ENCODE measurements at regions not wholly inside any gene's neighbourhood (a gene's known extent, or its start where the extent isn't known, plus 50 kb on each side); places are given as distances from the start of the nearest gene placed in this dataset.

DNA sequence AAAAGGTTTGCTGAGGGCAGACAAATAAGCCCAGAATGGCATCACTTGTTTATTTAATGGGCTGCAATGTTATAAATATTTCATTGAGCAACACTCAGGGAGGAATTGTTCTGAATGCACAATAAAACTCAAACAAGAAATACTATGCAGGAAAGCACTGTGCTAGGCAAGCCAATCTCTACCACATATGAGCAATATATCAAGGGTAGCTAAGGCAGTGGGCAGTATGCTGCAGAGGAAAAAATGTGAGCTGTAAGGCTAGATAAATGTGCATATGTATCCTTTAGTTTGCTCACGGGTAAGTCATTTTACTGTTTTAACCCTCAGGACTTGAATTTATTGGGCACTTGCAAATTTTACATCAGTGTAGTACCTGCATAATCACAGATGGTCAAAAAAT is 349.6 kb downstream of the CDC14C start:
- H4K20me1 ChIP-seq = no peaks in the 10 kb centered on the region
- no peak for TF ChIP-seq Cebpa-rat (IDR thresholded peaks at IDR 0.05)
- H3K4me1 ChIP-seq = no peaks in the 10 kb centered on the region
- no peak overlapping the region for H3K27ac ChIP-seq
- no peaks in the 10 kb centered on the region for H3K9me3 ChIP-seq (replicated peaks in 1 of 11)
- H3K27me3 ChIP-seq = no peaks in the 10 kb centered on the region
- no peak overlapping the region for H3K4me2 ChIP-seq
- no peaks in the 10 kb centered on the region for H3K36me3 ChIP-seq
- H3K9ac ChIP-seq = no peak overlapping the region
- H3K4me3 ChIP-seq = no peak overlapping the region

- H3K27ac ChIP-seq = no peak overlapping the region
- H4K20me1 ChIP-seq = no peaks in the 10 kb centered on the region
- H3K9me3 ChIP-seq (replicated peaks in 1 of 11) = no peaks in the 10 kb centered on the region
- peak overlapping the region in 5 of 11 experiments; percentile 11 to 48 (median 41); a peak in 6 of 22 replicates for H3K4me2 ChIP-seq
- TF ChIP-seq Cebpa-rat (IDR thresholded peaks at IDR 0.05) = no peak
- no peak overlapping the region for H3K9ac ChIP-seq
- H3K36me3 ChIP-seq = no peaks in the 10 kb centered on the region
- no peak overlapping the region for H3K4me3 ChIP-seq
- peaks cover 0 to 12% (median 5%) of the 10 kb centered on the region in 10 experiments; a peak in 9 of 20 replicates for H3K4me1 ChIP-seq
- no peaks in the 10 kb centered on the region for H3K27me3 ChIP-seq
Measured at GRCh38 chr7:49279891-49280290, 355.5 kb downstream of the CDC14C start.

DNA sequence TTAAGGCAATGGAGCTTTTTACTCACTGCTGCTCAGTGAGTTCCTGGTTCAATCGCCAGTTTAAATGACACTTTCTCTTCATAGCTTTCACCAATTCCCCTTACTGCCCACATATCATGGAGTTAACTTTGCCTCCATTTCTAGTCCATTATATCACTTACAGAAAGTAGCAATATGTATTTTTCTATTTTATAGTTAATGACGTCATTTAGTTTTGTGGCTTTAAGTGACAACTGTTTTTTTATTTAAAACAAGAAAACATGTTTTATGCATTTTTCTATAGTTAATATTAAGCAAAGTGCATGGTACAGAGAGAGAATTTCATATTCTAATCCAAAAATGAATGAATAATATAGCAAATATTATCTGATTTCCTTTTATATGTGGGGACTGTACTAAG is 363.3 kb downstream of the CDC14C start:
- Histone ChIP-seq H3K4me2 (no peak overlapping the region), H3K4me1 (peaks cover 0 to 8% (median 0%) of the 10 kb centered on the region in 10 experiments; a peak in 5 of 20 replicates), H3K9ac (no peak overlapping the region), H3K27ac (no peak overlapping the region), H4K20me1 (no peaks in the 10 kb centered on the region), H3K36me3 (no peaks in the 10 kb centered on the region), H3K4me3 (no peak overlapping the region), H3K27me3 (no peaks in the 10 kb centered on the region), H3K9me3 (replicated peaks in 1 of 11) (no peaks in the 10 kb centered on the region)
- no peak for TF ChIP-seq Cebpa-rat (IDR thresholded peaks at IDR 0.05)

GRCh38 chr7:49294611-49295010 is 370.3 kb downstream of the CDC14C start:
- no peaks in the 10 kb centered on the region for H4K20me1 ChIP-seq
- H3K4me1 ChIP-seq = peaks cover 0 to 60% (median 14%) of the 10 kb centered on the region in 10 experiments; a peak in 11 of 20 replicates
- no peaks in the 10 kb centered on the region for H3K36me3 ChIP-seq
- H3K4me2 ChIP-seq = peak overlapping the region in 7 of 11 experiments; percentile 18 to 76 (median 64); a peak in 13 of 22 replicates
- H3K4me3 ChIP-seq = no peak overlapping the region
- TF ChIP-seq Cebpa-rat (IDR thresholded peaks at IDR 0.05) = no peak
- H3K9ac ChIP-seq = peak overlapping the region in 5 of 11 experiments; percentile 35 to 82 (median 68); a peak in 8 of 22 replicates
- H3K27ac ChIP-seq = peak overlapping the region in 6 of 11 experiments; percentile 41 to 97 (median 84); a peak in 12 of 22 replicates
- H3K27me3 ChIP-seq = no peaks in the 10 kb centered on the region
- no peaks in the 10 kb centered on the region for H3K9me3 ChIP-seq (replicated peaks in 1 of 11)

GRCh38 chr7:49295146-49295545 is 370.8 kb downstream of the CDC14C start:
- peak overlapping the region in 6 of 11 experiments; percentile 41 to 97 (median 84); a peak in 12 of 22 replicates for H3K27ac ChIP-seq

DNA sequence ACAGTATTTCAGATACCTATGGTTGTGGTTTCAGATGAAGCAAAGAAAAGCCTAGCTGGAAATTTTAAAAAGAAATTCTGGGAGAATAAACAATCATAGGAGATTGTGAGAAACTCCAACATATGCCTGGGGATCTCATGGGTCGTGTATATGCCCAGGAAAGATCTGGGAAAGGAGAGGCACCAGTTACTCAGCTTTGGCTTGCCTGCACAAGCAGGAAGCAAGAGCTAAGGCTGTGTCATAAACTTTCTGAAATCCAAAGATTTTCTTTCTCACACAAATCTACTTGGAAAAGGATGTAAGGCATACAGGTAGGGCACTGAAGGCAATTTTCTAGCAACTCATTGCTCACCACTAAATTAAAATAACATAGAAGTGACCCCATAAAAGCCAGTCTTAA is 373.6 kb downstream of the CDC14C start:
- Histone ChIP-seq H3K27me3 (no peaks in the 10 kb centered on the region), H3K27ac (peak overlapping the region in 1 of 11 experiments; percentile 97; a peak in 3 of 22 replicates), H3K9ac (no peak overlapping the region), H3K9me3 (replicated peaks in 1 of 11) (no peaks in the 10 kb centered on the region), H4K20me1 (no peaks in the 10 kb centered on the region), H3K4me2 (no peak overlapping the region; a peak in 1 of 22 replicates), H3K4me1 (peaks cover 0 to 59% (median 14%) of the 10 kb centered on the region in 10 experiments; a peak in 11 of 20 replicates), H3K4me3 (no peak overlapping the region), H3K36me3 (no peaks in the 10 kb centered on the region)
- no peak for TF ChIP-seq Cebpa-rat (IDR thresholded peaks at IDR 0.05)

More at GRCh38 chr7:49295146-49295545, 370.8 kb downstream of the CDC14C start:
- H3K36me3 ChIP-seq = no peaks in the 10 kb centered on the region
- peaks cover 0 to 60% (median 14%) of the 10 kb centered on the region in 10 experiments; a peak in 11 of 20 replicates for H3K4me1 ChIP-seq
- TF ChIP-seq Cebpa-rat (IDR thresholded peaks at IDR 0.05) = peak in 2 of 11 experiments; percentile 30 to 41; a peak in 2 of 22 replicates
- H4K20me1 ChIP-seq = no peaks in the 10 kb centered on the region
- H3K9ac ChIP-seq = peak overlapping the region in 5 of 11 experiments; percentile 36 to 82 (median 69); a peak in 8 of 22 replicates
- no peaks in the 10 kb centered on the region for H3K9me3 ChIP-seq (replicated peaks in 1 of 11)
- H3K27me3 ChIP-seq = no peaks in the 10 kb centered on the region
- 0 out of 20 replicates have a peak overlapping the region, but pooled peaks of 1 of the 10 experiments have one; percentile 23 for H3K4me3 ChIP-seq
- H3K4me2 ChIP-seq = peak overlapping the region in 8 of 11 experiments; percentile 13 to 76 (median 62); a peak in 14 of 22 replicates

GRCh38 chr7:49308787-49309186 is 384.4 kb downstream of the CDC14C start:
- no peak for TF ChIP-seq Cebpa-rat (IDR thresholded peaks at IDR 0.05)
- Histone ChIP-seq H3K9me3 (replicated peaks in 1 of 11) (no peaks in the 10 kb centered on the region), H3K27me3 (no peaks in the 10 kb centered on the region), H4K20me1 (no peaks in the 10 kb centered on the region), H3K9ac (no peak overlapping the region), H3K27ac (no peak overlapping the region), H3K4me3 (no peak overlapping the region), H3K4me2 (no peak overlapping the region), H3K4me1 (no peaks in the 10 kb centered on the region), H3K36me3 (no peaks in the 10 kb centered on the region)

DNA sequence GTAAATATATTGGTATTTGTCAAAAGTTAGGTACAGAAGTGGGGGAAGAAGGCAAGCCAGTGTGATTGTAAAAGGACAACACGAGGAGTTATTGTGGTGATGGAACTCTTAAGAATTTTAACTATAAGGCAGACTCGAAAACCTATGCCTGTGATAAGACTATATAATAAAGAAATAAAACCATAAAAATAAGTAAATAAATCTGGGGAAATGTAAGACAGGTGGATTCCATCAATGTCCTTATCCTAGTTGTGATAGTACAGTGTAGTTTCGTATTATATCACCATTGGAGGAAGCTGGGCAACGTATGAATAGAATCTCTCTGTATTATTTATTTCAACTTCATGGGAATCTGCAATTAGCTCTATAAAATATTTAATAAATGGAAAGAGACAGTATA is 395.7 kb downstream of the CDC14C start:
- peaks cover 0 to 32% (median 0%) of the 10 kb centered on the region in 10 experiments; a peak in 7 of 20 replicates for H3K4me1 ChIP-seq
- H3K4me3 ChIP-seq = no peak overlapping the region
- H3K27ac ChIP-seq = no peak overlapping the region
- H3K36me3 ChIP-seq = no peaks in the 10 kb centered on the region
- H4K20me1 ChIP-seq = no peaks in the 10 kb centered on the region
- H3K27me3 ChIP-seq = no peaks in the 10 kb centered on the region
- TF ChIP-seq Cebpa-rat (IDR thresholded peaks at IDR 0.05) = no peak
- no peaks in the 10 kb centered on the region for H3K9me3 ChIP-seq (replicated peaks in 1 of 11)
- no peak overlapping the region for H3K9ac ChIP-seq
- H3K4me2 ChIP-seq = no peak overlapping the region

DNA sequence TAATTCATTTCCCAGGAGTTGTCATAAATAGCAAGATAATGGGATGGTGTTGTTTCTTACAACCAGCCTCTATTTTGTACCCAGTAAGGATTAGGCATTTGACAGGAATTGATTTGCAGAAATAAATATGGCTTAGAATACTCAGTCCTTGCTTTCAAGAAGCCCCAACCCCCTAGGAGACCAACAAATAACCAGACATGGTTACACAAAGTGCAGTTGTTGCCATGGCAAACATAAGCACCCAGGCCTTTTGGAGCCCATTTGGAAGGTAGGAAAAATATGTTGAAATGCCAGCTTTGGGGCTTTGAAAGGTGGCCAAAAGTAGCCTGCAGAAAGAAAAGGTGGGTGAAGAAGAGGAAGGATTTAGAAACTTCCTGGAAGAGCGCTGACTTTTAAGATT is 397.5 kb downstream of the CDC14C start:
- no peak for TF ChIP-seq Cebpa-rat (IDR thresholded peaks at IDR 0.05)
- H3K36me3 ChIP-seq = no peaks in the 10 kb centered on the region
- H4K20me1 ChIP-seq = no peaks in the 10 kb centered on the region
- peak overlapping the region in 2 of 11 experiments; percentile 28 to 51; a peak in 3 of 22 replicates for H3K4me2 ChIP-seq
- no peaks in the 10 kb centered on the region for H3K9me3 ChIP-seq (replicated peaks in 1 of 11)
- no peak overlapping the region for H3K9ac ChIP-seq
- H3K27me3 ChIP-seq = no peaks in the 10 kb centered on the region
- H3K4me1 ChIP-seq = peaks cover 0 to 39% (median 0%) of the 10 kb centered on the region in 10 experiments; a peak in 7 of 20 replicates
- H3K27ac ChIP-seq = no peak overlapping the region
- no peak overlapping the region for H3K4me3 ChIP-seq

DNA sequence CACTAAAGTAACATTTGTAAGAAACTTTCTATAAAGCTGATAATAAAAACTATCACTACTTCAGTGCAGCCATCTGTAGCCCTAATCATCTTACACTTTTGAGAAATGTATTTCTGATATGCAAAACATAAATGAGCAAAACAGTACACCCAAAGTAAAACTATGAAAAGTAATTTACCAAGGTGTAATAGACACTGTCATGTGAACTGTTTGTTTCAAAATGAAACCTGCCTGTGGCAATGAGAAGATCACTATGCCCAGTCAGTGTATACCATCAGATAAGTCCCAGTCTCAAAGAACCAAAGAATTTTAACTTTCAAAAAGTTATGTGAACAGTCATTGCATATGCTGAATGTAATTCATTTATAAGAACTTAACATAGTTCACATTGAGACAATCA is 398.1 kb downstream of the CDC14C start:
- Histone ChIP-seq H4K20me1 (no peaks in the 10 kb centered on the region), H3K27ac (0 out of 22 replicates have a peak overlapping the region, but pooled peaks of 1 of the 11 experiments have one; percentile 18), H3K4me3 (no peak overlapping the region), H3K36me3 (no peaks in the 10 kb centered on the region), H3K9me3 (replicated peaks in 1 of 11) (no peaks in the 10 kb centered on the region), H3K27me3 (no peaks in the 10 kb centered on the region), H3K9ac (no peak overlapping the region), H3K4me1 (peaks cover 0 to 39% (median 0%) of the 10 kb centered on the region in 10 experiments; a peak in 7 of 20 replicates), H3K4me2 (peak overlapping the region in 1 of 11 experiments; percentile 28; a peak in 3 of 22 replicates)
- TF ChIP-seq Cebpa-rat (IDR thresholded peaks at IDR 0.05) = no peak

Measured in BLaER1 treated with 17β-estradiol and CSF1 and Interleukin-3, amounts not matched to agents 10 nM and 100 nM (cell line).